ENCODE measurements at regions not wholly inside any gene's neighbourhood (a gene's known extent, or its start where the extent isn't known, plus 50 kb on each side); places are given as distances from the start of the nearest gene placed in this dataset.

GRCh38 chr1:219988387-219988786 is 57.9 kb downstream of the EPRS1 start:
- TF ChIP-seq, protein P1, sequence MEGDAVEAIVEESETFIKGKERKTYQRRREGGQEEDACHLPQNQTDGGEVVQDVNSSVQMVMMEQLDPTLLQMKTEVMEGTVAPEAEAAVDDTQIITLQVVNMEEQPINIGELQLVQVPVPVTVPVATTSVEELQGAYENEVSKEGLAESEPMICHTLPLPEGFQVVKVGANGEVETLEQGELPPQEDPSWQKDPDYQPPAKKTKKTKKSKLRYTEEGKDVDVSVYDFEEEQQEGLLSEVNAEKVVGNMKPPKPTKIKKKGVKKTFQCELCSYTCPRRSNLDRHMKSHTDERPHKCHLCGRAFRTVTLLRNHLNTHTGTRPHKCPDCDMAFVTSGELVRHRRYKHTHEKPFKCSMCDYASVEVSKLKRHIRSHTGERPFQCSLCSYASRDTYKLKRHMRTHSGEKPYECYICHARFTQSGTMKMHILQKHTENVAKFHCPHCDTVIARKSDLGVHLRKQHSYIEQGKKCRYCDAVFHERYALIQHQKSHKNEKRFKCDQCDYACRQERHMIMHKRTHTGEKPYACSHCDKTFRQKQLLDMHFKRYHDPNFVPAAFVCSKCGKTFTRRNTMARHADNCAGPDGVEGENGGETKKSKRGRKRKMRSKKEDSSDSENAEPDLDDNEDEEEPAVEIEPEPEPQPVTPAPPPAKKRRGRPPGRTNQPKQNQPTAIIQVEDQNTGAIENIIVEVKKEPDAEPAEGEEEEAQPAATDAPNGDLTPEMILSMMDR (IDR thresholded peaks at IDR 0.05), result no peak
- TF ChIP-seq ZFX (IDR thresholded peaks at IDR 0.05; ENCODE audit: borderline replicate concordance), result no peak
